Hepatocyte (in vitro differentiated cells): ENCODE measurements at regions not wholly inside any gene's neighbourhood (a gene's known extent, or its start where the extent isn't known, plus 50 kb on each side); places are given as distances from the start of the nearest gene placed in this dataset.

Experiments
- DNase-seq: peaks from one replicate; pipeline ENCODE4 v3.0.0-alpha.2; 2016; ENCODE audit warnings: low spot score
- H2AFZ ChIP-seq: fragments of 200-600 bp; sonication (generic); 2 replicates; pipeline ENCODE4 v1.6.0; 2016; ENCODE audit warnings: antibody characterized with exemption, mild to moderate bottlenecking
- H3K27ac ChIP-seq: fragments of 200-600 bp; sonication (generic); 2 replicates; pipeline ENCODE4 v1.5.1; 2016; ENCODE audit warnings: mild to moderate bottlenecking
- H3K27me3 ChIP-seq: fragments of 200-600 bp; sonication (generic); 2 replicates; pipeline ENCODE4 v1.6.1; 2016
- H3K36me3 ChIP-seq: fragments of 200-600 bp; sonication (generic); replicated peaks from 2 replicates; pipeline ENCODE4 v1.5.1; 2016; ENCODE audit warnings: low read depth; ENCODE audit not compliant: insufficient read depth
- H3K4me1 ChIP-seq: fragments of 200-600 bp; sonication (generic); 2 replicates; pipeline ENCODE4 v1.5.1; 2016; ENCODE audit warnings: mild to moderate bottlenecking, moderate library complexity; ENCODE audit not compliant: insufficient read depth
- H3K4me2 ChIP-seq: fragments of 200-600 bp; sonication (generic); 2 replicates; pipeline ENCODE4 v1.6.0; 2016
- H3K4me3 ChIP-seq: fragments of 200-600 bp; sonication (generic); 2 replicates; pipeline ENCODE4 v1.5.1; 2016; ENCODE audit warnings: mild to moderate bottlenecking
- H3K79me2 ChIP-seq: fragments of 200-600 bp; sonication (generic); 2 replicates; pipeline ENCODE4 v1.6.0; 2017; ENCODE audit warnings: mild to moderate bottlenecking
- H3K9me2 ChIP-seq: fragments of 200-600 bp; sonication (generic); replicated peaks from 2 replicates; pipeline ENCODE4 v1.6.0; 2017; ENCODE audit warnings: mild to moderate bottlenecking; ENCODE audit not compliant: insufficient read depth
- H3K9me3 ChIP-seq: fragments of 200-600 bp; sonication (generic); 2 replicates; pipeline ENCODE4 v1.5.1; 2016; ENCODE audit warnings: low read depth, mild to moderate bottlenecking
- H4K20me1 ChIP-seq: fragments of 200-600 bp; sonication (generic); 2 replicates; pipeline ENCODE4 v1.6.0; 2016; ENCODE audit warnings: mild to moderate bottlenecking; ENCODE audit not compliant: insufficient read depth, poor library complexity, severe bottlenecking
- CTCF ChIP-seq: fragments of 200-600 bp; sonication (generic); IDR thresholded peaks from 2 replicates; pipeline ENCODE4 v1.5.1; 2016; ENCODE audit warnings: antibody characterized with exemption, mild to moderate bottlenecking; ENCODE audit not compliant: poor library complexity
- EZH2 ChIP-seq: fragments of 200-600 bp; sonication (generic); IDR thresholded peaks from 2 replicates; pipeline ENCODE4 v1.6.1; 2016; ENCODE audit warnings: antibody characterized with exemption, mild to moderate bottlenecking, borderline replicate concordance
- EZH2phosphoT487 ChIP-seq: fragments of 200-600 bp; sonication (generic); IDR thresholded peaks from one replicate; pipeline ENCODE4 v1.6.1; 2018; ENCODE audit warnings: antibody characterized with exemption, mild to moderate bottlenecking, low read depth, moderate library complexity; ENCODE audit not compliant: unreplicated experiment, severe bottlenecking
- WGBS: methylation state at CpG from one replicate; pipeline ENCODE4 v1.1.6; 2016; ENCODE audit warnings: low lambda C conversion rate; ENCODE audit errors: missing lambda C conversion rate; 5-methylcytosine and 5-hydroxymethylcytosine counted together

GRCh38 chr14:65237023-65237814 lies 134.9 kb upstream of the MAX start:
- Histone ChIP-seq H3K27me3 (no peaks in the 10 kb centered on the region), H3K36me3 (no peaks in the 10 kb centered on the region), H3K4me3 (no peak overlapping the region), H3K4me2 (no peak overlapping the region), H3K79me2 (no peaks in the 10 kb centered on the region), H3K9me3 (no peaks in the 10 kb centered on the region), H3K27ac (peak overlapping the region; percentile 93), H3K4me1 (peaks cover 39% of the 10 kb centered on the region), H3K9me2 (no peaks in the 10 kb centered on the region), H2AFZ (no peak overlapping the region), H4K20me1 (no peaks in the 10 kb centered on the region)
- 73% methylated on average over 5 of the region's 5 CpGs for WGBS
- DNase-seq, result no peak
- no peak for TF ChIP-seq CTCF
- no peak for TF ChIP-seq EZH2
- TF ChIP-seq EZH2phosphoT487, result no peak

- Histone ChIP-seq H3K4me2 (no peak overlapping the region), H2AFZ (no peak overlapping the region), H3K4me1 (peaks cover 40% of the 10 kb centered on the region)
Measured at GRCh38 chr14:65237941-65238340, 135.6 kb upstream of the MAX start.

GRCh38 chr14:65238456-65238855 lies 136.1 kb upstream of the MAX start:
- H3K27ac ChIP-seq, result peak overlapping the region; percentile 93
- H3K36me3 ChIP-seq, result no peaks in the 10 kb centered on the region
- no peaks in the 10 kb centered on the region for H3K79me2 ChIP-seq
- H2AFZ ChIP-seq, result no peak overlapping the region
- H4K20me1 ChIP-seq, result no peaks in the 10 kb centered on the region
- H3K9me2 ChIP-seq, result no peaks in the 10 kb centered on the region
- DNase-seq, result peak; percentile 36
- no peak for TF ChIP-seq EZH2phosphoT487
- TF ChIP-seq EZH2, result no peak
- no peak for TF ChIP-seq CTCF
- no peaks in the 10 kb centered on the region for H3K27me3 ChIP-seq
- peak overlapping the region; percentile 28 for H3K4me2 ChIP-seq
- H3K4me1 ChIP-seq, result peaks cover 45% of the 10 kb centered on the region
- 76% methylated on average over 6 of the region's 6 CpGs for WGBS
- H3K4me3 ChIP-seq, result no peak overlapping the region
- H3K9me3 ChIP-seq, result no peaks in the 10 kb centered on the region

More at GRCh38 chr14:65237941-65238340, 135.6 kb upstream of the MAX start:
- Histone ChIP-seq H3K27ac (peak overlapping the region; percentile 93), H3K79me2 (no peaks in the 10 kb centered on the region), H3K9me3 (no peaks in the 10 kb centered on the region), H3K4me3 (no peak overlapping the region), H3K9me2 (no peaks in the 10 kb centered on the region), H4K20me1 (no peaks in the 10 kb centered on the region), H3K36me3 (no peaks in the 10 kb centered on the region), H3K27me3 (no peaks in the 10 kb centered on the region)
- 76% methylated on average over 6 of the region's 6 CpGs for WGBS
- no peak for TF ChIP-seq EZH2
- no peak for TF ChIP-seq CTCF
- TF ChIP-seq EZH2phosphoT487, result no peak
- no peak for DNase-seq
